Loucy (cell line): ENCODE measurements at regions not wholly inside any gene's neighbourhood (a gene's known extent, or its start where the extent isn't known, plus 50 kb on each side); places are given as distances from the start of the nearest gene placed in this dataset.

Experiments
- H2AFZ ChIP-seq: fragments of 200-600 bp; sonication (generic); 2 replicates; pipeline ENCODE4 v1.6.0; 2016; ENCODE audit warnings: antibody characterized with exemption, mild to moderate bottlenecking, low read length, moderate library complexity
- H3F3A ChIP-seq: fragments of 200-600 bp; 2 replicates; pipeline ENCODE4 v1.6.0; 2016; ENCODE audit warnings: antibody characterized with exemption, low read depth, mild to moderate bottlenecking
- H3K27me3 ChIP-seq: fragments of 200-600 bp; sonication (generic); 2 replicates; pipeline ENCODE4 v1.6.1; 2014; ENCODE audit warnings: low read length, mild to moderate bottlenecking; ENCODE audit not compliant: insufficient read depth, poor library complexity, severe bottlenecking
- H3K36me3 ChIP-seq: fragments of 200-600 bp; sonication (generic); 2 replicates; pipeline ENCODE4 v1.6.1; 2016; ENCODE audit warnings: low read length; ENCODE audit not compliant: insufficient read depth
- H3K4me1 ChIP-seq: fragments of 200-600 bp; sonication (generic); 2 replicates; pipeline ENCODE4 v1.5.1; 2014; ENCODE audit warnings: low read length, mild to moderate bottlenecking; ENCODE audit not compliant: insufficient read depth, poor library complexity, severe bottlenecking
- H3K4me2 ChIP-seq: fragments of 200-600 bp; sonication (generic); 2 replicates; pipeline ENCODE4 v1.6.0; 2014; ENCODE audit warnings: antibody characterized with exemption, low read length, low read depth, mild to moderate bottlenecking; ENCODE audit not compliant: poor library complexity, severe bottlenecking
- H3K4me3 ChIP-seq: fragments of 200-600 bp; sonication (generic); 2 replicates; pipeline ENCODE4 v1.5.1; 2014; ENCODE audit warnings: low read length, mild to moderate bottlenecking, mixed read lengths; ENCODE audit not compliant: poor library complexity, severe bottlenecking
- H3K79me2 ChIP-seq: fragments of 200-600 bp; sonication (generic); 2 replicates; pipeline ENCODE4 v1.6.1; 2014; ENCODE audit warnings: low read length; ENCODE audit not compliant: insufficient read depth
- H3K9ac ChIP-seq: fragments of 200-600 bp; sonication (generic); 2 replicates; pipeline ENCODE4 v1.6.0; 2014; ENCODE audit warnings: mild to moderate bottlenecking, low read depth, low read length, moderate library complexity; ENCODE audit not compliant: poor library complexity, severe bottlenecking
- H3K9me2 ChIP-seq: fragments of 200-600 bp; sonication (generic); replicated peaks from 2 replicates; pipeline ENCODE4 v1.6.1; 2016; ENCODE audit warnings: low read depth, low read length, mixed read lengths
- H3K9me3 ChIP-seq: fragments of 200-600 bp; sonication (generic); 2 replicates; pipeline ENCODE4 v1.6.1; 2014; ENCODE audit warnings: mild to moderate bottlenecking, antibody characterized with exemption, low read length, low read depth; ENCODE audit not compliant: insufficient read depth
- H4K20me1 ChIP-seq: fragments of 200-600 bp; sonication (generic); 2 replicates; pipeline ENCODE4 v1.6.0; 2014; ENCODE audit warnings: antibody characterized with exemption, low read length, mild to moderate bottlenecking; ENCODE audit not compliant: insufficient read depth, poor library complexity, severe bottlenecking
- CTCF ChIP-seq: fragments of 200-600 bp; sonication (generic); conservative IDR thresholded peaks from 2 replicates; pipeline ENCODE4 v1.5.1; 2014; ENCODE audit warnings: mild to moderate bottlenecking, antibody characterized with exemption, low read length
- EZH2phosphoT487 ChIP-seq: fragments of 200-600 bp; IDR thresholded peaks from 2 replicates; pipeline ENCODE4 v1.6.1; 2018; ENCODE audit warnings: antibody characterized with exemption, mild to moderate bottlenecking, moderate library complexity, borderline replicate concordance

GRCh38 chr18:1585881-1586488 is 681.3 kb downstream of the ADCYAP1 start:
- Histone ChIP-seq H3K9ac (no peak overlapping the region), H3K4me3 (no peak overlapping the region), H3F3A (no peaks in the 10 kb centered on the region), H4K20me1 (no peaks in the 10 kb centered on the region), H3K9me2 (no peaks in the 10 kb centered on the region), H2AFZ (no peak overlapping the region), H3K9me3 (no peaks in the 10 kb centered on the region), H3K27me3 (no peaks in the 10 kb centered on the region), H3K4me1 (no peaks in the 10 kb centered on the region), H3K4me2 (no peak overlapping the region), H3K79me2 (no peaks in the 10 kb centered on the region), H3K36me3 (no peaks in the 10 kb centered on the region)
- TF ChIP-seq EZH2phosphoT487 (no peak), CTCF (peak; percentile 70)

GRCh38 chr18:1593091-1593490 is 688.4 kb downstream of the ADCYAP1 start:
- no peaks in the 10 kb centered on the region for H3K9me2 ChIP-seq
- no peak for TF ChIP-seq CTCF
- TF ChIP-seq EZH2phosphoT487, result no peak
- H3K79me2 ChIP-seq, result no peaks in the 10 kb centered on the region
- H3K36me3 ChIP-seq, result no peaks in the 10 kb centered on the region
- no peaks in the 10 kb centered on the region for H3K27me3 ChIP-seq
- no peaks in the 10 kb centered on the region for H3K4me1 ChIP-seq
- H2AFZ ChIP-seq, result no peak overlapping the region
- H3K4me3 ChIP-seq, result no peak overlapping the region
- H3F3A ChIP-seq, result no peaks in the 10 kb centered on the region
- H3K4me2 ChIP-seq, result no peak overlapping the region
- H4K20me1 ChIP-seq, result no peaks in the 10 kb centered on the region
- no peak overlapping the region for H3K9ac ChIP-seq
- no peaks in the 10 kb centered on the region for H3K9me3 ChIP-seq

- H3K9ac ChIP-seq, result no peak overlapping the region
- no peaks in the 10 kb centered on the region for H3K27me3 ChIP-seq
- peak overlapping the region; percentile 21; the same call in 1 of the 2 replicates for H2AFZ ChIP-seq
- no peaks in the 10 kb centered on the region for H3K9me2 ChIP-seq
- TF ChIP-seq CTCF, result no peak
- no peak for TF ChIP-seq EZH2phosphoT487
- H3K79me2 ChIP-seq, result no peaks in the 10 kb centered on the region
- no peaks in the 10 kb centered on the region for H3K9me3 ChIP-seq
- H3K36me3 ChIP-seq, result no peaks in the 10 kb centered on the region
- no peaks in the 10 kb centered on the region for H3K4me1 ChIP-seq
- H3F3A ChIP-seq, result no peaks in the 10 kb centered on the region
- peak overlapping the region; percentile 15 for H3K4me2 ChIP-seq
- H4K20me1 ChIP-seq, result no peaks in the 10 kb centered on the region
- no peak overlapping the region for H3K4me3 ChIP-seq
Measured at GRCh38 chr18:1595195-1595594, 690.5 kb downstream of the ADCYAP1 start.
